Activated T-cell treated with anti-CD3 and anti-CD28 coated beads, Interleukin-2, amount 50 U/mL, for 1 hour (primary cell): ENCODE measurements at regions not wholly inside any gene's neighbourhood (a gene's known extent, or its start where the extent isn't known, plus 50 kb on each side); places are given as distances from the start of the nearest gene placed in this dataset.
"Not testable (repeated sequence)": the region's sequence is repeated elsewhere in the genome, so short reads cannot be mapped to it uniquely, and the experiment has no call there.

Experiments used
- DNase-seq: peaks from one replicate; pipeline ENCODE4 v3.0.0-alpha.2; 2020

DNA sequence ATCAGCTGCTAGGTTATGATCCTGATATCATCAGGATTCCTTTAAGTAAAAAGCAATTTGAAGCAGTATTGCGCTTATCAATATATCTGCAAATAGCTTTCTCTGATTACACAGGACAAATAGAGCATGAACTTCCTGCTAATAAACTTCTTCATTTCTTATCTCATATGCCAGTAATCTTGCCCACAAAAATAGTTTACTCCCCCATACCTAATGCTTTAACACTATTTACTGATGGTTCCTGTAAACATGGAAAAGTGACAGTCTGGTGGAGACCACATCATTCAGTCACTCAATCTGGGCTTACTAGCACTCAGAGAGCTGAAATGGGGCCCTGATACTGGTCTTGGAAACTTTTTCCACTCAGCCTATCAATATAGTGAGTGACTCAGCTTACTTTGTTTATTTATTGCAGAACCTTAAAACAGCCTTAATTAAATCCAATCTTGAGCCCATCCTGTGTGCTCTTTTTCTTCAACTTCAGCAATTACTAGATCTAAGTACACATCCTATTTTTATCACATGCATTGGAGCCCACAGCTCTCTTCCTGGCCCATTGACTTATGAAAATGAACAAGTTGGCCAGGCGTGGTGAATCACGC lies 1464.3 kb downstream of the UQCRFS1 start:
- DNase-seq = no peak

DNA sequence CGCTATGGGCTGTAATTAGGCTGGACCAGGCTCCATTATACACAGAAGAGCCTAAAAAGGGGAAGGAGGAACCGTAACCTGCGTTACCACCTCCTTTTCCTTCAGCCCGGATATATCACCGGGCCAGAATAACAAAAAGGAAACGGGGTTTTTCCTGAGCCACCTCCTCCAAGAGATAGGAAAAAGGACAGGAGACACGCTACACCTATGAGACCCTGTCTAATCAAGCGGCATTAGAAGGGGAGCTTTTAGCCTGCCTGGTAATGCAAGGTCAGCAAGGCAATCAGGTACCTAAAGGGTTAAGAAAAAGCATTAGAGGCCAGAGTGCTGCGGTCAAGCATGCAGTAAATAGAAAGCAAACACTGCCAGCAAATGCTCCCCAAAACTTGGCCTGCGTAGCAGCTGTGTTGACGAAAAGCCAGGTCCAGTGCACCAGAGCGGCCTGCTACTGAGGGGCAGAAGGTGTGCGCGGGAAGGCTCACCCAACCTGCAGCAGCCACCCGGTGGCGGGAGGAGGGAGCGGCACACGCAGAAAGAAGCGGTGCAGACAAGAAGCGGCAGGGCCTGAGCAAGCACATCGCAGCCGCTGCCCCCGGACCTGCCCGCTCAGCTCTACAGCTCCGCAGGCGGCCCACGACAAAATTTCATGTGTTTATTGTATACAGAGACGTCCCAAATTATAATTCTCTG lies 1466.1 kb downstream of the UQCRFS1 start:
- DNase-seq = no peak

DNA sequence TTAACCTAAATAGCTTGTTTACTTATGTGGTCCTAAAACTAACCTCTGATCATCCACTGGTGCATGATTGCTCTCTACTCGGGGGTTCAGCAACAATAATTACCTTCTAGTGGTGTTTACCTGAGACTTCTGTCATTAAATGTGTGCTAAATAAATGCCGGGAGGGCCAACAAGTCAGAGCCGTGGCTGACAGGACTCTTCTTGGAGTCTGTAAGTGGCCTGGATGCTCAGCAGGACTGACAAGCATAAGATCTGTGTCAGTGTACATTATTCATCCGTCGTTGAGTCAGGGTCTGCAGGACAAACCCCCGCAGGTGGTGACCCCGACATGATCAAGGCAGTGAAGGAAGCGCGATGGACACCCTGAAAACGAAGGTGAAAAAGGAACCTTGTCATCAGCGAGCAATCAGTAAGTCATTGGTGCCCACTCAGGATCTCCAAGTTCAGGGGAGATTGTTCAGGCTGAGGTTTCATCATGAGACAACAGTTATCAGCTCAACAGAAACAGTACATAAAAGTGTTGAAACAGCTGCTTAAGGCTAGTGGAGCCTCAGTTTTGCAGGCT lies 1466.9 kb downstream of the UQCRFS1 start:
- no peak for DNase-seq

DNA sequence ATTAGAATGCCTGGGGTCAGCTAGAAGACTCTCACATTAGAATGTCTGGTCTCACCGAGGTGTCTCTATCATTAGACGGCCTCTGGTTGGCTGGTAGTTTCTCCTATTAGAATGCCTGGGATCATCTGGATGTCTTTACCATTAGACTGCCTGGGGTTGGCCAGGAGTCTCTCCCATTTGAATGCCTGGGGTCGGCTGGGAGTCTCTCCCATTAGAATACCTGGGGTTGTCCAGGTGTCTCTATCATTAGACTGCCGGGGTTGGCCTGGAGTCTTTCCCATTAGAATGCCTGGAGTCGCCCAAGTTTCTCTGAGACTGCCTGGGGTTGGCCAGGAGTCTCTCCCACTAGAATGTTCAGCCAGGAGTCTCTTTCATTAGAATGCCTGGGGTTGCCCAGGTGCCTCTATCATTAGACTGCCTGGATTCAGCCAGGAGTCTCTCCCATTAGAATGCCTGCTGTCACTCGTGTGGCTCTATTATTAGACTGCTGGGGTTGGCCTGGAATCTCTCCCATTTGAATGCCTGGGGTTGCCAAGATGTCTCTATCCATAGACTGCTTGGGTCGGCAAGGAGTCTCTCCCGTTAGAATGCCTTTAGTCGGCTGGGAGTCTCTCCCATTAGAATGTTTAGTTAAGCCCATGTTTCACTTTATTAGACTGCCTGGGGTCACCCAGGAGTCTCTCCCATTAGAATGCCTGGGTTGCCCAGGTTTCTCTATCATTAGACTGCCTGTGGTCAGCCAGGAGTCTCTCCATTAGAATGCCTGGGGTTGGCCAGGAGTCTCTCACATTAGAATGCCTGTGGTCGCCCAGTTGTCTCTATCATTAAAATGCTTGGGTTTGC lies 1467.8 kb downstream of the UQCRFS1 start:
- DNase-seq = no peak

DNA sequence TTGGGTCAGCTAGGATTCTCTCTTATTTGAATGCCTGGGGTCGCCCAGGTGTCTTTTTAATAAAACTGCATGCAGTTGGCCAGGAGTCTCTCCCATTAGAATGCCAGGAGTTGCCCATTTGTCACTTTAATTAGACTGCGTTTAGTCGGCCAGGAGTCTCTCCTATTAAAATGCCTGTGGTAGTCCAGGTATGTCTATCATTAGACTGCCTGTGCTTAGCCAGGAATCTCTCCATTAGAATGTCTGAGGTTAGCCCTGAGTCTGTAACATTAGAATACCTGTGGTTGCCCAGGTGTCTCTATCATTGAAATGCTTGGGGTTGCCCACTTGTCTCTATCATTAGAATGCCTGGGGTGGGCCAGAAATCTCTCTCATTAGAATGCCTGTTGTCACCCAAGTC lies 1470.9 kb downstream of the UQCRFS1 start:
- DNase-seq = no peak

DNA sequence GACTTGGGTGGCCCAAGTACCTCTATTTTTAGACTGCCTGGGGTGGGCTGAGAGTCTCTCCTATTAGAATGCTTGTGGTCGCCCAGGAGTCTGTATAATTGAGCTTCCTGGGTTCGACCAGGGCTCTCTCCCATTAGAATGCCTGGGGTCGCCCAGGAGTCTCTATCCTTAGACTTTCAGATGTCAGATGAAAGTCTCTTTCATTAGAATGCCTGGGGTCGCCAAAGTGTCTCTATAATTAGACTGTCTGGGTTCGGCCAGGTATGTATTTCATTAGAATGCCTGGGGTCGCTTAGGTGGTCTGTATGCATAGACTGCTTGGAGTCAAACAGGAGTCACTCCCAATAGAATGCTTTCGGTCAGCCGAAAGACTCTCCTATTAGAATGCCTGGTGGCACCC lies 1471.7 kb downstream of the UQCRFS1 start:
- DNase-seq = no peak

DNA sequence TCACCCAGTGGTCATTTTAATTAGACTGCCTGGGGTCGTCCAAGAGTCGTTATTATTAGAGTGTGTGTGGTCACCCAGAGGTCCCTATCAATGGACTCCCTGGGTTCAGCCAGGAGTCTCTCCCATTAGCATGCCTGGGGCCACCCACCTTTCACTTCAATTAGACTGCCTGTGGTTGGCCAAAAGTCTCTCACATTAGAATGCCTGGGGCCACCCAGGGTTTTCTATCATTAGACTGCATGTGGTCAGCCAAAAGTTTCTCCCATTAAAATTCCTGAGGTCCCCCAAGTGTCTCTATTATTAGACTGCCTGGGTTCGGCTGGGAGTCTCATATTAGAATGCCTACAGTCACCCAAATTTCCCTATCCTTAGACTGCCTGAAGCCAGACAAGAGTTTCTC lies 1472.6 kb downstream of the UQCRFS1 start:
- no peak for DNase-seq

DNA sequence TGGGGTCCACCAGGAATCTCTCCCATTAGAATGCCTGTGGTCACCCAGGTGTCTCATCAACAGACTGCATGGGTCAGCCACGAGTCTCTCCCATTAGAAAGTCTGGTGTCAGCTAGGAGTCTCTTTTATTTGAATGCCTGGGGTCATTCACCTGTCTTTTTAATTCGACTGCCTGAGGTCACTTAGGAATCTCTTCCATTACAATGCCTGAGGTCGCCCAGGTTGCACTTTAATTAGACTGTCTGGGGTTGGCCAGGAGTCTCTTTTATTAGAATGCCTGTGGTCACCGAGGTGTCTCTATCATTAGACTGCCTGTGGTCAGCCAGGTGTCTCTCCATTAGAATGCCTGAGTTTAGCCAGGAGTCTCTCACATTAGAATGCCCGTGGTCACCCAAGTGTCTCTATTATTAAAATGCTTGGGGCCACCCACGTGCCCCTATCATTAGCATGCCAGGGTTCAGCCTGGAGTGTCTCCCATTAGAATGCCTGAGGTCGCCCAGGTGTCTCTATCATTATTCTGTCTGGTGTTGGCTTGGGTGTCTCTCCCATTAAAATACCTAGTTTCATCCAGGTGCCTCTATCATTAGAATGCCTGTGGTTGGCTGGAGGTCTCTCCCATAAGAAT lies 1474.3 kb downstream of the UQCRFS1 start:
- no peak for DNase-seq

DNA sequence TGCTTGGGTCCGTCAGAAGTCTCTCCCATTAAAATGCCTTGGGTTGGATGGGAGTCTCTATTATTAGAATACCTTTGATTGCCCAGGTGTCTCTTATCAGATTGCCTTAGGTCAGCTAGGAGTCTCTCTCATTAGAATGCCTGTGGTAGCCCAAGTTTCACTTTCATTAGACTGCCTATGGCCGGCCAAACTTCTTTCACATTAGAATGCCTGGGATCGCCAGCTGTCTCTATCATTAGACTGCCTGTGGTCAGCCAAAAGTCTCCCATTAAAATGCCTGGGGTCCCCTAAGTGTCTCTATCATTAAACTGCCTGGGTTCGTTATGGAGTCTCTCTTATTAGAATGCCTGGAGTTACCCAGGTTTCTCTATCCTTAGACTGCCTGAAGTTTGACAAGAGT lies 1476.7 kb downstream of the UQCRFS1 start:
- no peak for DNase-seq

DNA sequence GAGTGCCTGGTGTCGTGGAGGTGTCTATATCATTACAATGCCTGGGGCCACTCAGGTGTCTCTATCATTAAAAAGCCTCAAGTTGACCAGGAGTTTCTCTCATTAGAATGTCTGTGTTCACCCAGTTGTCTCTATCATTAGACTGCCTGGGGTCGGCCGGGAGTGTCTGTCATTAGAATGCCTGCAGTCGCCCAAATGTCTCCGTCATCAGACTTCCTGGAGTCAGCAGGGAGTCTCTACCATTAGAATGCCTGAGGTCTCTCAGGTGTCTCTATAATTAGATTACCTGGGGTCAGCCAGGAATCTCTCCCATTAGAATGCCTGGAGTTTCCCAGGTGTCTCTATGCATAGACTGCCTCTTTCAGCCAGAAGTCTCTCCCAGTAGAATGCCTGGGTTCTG lies 1477.6 kb downstream of the UQCRFS1 start:
- DNase-seq = no peak

DNA sequence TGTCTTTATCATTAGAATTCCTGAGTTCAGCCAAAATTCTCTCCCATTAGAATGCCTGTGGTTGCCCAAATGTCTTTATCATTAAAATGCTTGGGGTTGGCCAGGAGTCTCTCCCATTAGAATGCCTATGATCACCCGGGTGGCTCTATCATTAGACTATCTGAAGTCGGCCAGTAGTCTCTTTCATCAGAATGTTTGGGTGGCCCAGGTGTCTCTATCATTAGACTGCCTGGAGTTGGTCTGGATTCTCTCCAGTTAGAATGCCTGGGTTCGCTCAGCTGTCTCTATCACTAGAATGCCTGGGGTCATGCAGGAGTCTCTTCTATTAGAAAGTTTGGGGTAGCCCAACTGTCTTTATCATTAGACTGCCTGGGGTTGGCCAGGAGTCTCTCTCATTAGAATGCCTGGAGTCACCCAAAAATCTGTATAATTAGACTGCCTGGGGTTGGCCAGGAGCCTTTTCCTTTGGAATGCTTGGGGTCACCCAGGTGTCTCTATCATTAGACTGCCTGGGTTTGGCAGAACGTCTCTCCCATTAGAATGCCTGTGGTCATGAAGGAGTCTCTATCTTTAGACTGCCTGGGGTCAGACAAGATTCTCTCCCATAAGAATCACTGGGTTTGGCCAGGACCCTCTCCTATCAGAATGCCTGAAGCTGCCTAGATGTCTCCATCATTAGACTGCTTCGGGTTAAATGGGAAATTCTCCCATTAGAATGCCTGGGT lies 1478.3 kb downstream of the UQCRFS1 start:
- DNase-seq = no peak

DNA sequence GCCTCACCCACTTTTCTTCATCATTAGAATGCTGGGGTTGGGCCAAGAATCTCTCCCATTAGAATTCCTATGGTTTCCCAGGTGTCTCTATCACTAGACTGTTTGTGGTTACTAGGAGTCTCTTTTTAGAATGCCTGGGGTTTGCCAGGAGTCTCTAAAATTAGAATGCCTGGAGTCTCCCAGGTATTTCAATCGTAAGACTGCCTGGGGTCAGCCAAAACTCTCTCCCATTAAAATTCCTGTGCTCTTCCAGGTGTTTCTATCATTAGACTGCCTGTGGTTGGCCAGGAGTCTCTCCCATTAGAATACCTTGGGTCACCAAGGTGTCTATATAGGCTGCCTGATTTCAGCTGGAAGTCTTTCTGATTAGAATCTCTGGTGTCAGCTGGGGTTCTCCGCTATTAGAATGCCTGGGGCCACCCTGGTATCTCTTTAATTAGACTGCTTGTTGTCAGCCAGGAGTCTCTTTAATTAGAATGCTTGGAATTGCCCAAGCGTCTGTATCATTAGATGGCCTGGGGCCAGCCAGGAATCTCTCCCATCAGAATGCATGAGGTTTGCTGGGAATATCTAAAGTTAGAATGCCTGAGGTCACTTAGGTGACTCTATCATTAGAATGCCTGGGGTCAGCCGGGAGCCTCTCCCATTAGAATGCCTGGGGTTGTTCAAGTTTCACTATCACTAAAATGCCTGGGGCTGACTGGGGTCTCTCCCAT lies 1479.2 kb downstream of the UQCRFS1 start:
- no peak for DNase-seq

DNA sequence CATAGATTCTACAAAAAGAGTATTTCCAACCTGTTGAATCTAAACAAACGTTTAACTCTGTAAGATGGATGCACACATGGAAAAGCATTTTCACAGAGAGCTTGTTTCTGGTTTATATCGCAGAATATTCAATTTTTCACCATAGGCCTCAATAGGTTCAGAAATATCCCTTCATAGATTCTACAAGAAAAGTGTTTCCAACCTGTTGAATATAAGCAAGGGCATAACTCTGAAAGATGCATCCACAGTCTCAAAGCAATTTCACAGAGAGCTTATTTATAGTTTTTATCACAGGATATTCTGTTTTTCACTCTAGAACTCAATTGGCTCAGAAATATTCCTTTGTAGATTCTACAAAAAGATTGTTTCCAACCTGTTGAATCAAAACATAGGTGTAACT lies 1483.6 kb downstream of the UQCRFS1 start:
- DNase-seq = no peak

DNA sequence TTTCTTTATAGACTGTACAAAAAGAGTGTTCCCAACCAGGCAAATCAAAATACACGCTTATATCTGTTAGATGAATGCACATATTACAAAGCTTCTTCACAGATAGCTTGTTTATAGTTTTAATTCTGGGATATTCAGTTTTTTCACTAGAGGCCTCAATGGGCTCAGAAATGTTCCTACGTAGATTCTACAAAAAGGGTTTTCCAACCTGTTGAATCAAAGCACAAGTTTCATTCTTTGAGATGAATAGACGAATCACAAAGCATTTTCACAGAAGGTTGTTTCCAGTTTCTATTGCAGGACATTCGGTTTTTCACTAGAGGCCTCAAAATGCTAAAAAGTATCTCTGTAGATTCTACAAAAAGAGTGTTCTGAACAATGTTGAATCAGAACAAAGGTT lies 1490.3 kb downstream of the UQCRFS1 start:
- DNase-seq = no peak

DNA sequence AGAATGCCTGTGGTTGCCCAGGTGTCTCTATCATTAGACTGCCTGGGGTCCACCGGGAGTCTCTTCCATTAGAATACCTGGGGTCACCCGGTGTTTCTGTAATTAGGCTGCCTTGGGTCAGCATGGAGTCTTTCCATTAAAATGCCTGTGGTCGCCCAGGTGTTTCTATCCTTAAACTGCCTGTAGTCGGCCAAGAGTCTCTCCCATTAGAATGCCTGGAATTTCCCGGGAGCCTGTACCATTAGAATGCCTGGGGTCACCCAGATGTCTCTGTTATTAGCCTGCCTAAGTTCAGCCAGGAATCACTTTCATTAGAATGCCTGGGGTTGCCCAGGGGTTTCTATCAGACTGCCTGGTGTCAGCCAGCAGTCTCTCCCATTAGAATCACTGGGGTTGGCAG lies 1492.8 kb downstream of the UQCRFS1 start:
- no peak for DNase-seq

DNA sequence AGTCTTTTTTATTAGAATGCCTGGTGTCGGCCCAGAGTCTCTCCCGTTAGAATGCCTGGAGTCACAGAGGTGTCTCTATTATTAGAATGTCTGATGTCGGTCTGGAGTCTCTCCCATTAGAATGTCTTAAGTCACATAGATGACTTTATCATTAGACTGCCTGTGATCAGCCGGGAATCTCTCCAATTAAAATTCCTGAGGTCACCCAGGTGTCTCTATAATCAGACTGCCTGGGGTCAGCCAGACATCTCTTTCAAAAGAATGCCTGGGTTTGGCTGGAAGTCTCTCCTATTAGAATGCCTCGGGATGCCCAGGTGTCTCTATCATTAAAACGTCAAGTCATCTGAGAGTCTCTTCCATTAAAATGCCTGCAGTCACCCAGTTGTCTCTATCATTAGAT lies 1493.9 kb downstream of the UQCRFS1 start:
- DNase-seq = no peak

DNA sequence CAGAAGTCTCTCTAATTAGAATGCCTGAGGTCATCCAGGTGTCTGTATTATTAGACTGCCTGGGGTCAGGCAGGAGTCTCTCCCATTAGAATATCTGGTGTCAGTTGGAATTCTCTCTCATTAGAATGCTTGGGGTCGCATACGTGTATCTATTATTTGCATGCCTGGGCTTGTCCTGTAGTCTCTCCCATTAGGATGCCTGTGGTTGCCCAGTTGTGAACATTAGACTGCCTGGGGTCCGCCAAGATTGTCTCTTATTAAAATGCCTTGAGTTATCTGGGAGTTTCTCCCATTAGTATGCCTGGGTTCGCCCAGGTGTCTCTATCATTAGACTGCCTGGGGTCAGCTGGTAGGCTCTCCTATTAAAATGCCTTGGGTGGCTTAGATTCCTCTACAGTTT lies 1494.7 kb downstream of the UQCRFS1 start:
- DNase-seq = no peak

DNA sequence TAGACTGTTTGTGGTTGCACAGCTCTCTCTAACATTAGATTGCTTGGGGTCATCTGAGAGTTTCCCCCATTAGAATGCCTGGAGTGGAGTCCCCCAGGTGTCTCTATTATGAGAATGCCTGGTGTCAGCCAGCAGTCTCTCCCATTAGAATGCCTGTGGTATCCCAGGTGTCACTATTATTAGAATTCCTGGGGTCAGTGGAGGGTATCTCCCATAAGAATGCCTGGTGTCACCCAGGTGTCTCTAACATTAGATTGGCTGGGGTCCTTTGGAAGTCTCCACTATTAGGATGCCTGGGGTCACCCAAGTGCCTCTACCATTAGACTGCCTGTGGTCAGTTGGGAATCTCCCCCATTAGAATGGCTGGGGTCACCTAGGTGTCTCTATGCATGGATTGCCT lies 1495.1 kb downstream of the UQCRFS1 start:
- no peak for DNase-seq

DNA sequence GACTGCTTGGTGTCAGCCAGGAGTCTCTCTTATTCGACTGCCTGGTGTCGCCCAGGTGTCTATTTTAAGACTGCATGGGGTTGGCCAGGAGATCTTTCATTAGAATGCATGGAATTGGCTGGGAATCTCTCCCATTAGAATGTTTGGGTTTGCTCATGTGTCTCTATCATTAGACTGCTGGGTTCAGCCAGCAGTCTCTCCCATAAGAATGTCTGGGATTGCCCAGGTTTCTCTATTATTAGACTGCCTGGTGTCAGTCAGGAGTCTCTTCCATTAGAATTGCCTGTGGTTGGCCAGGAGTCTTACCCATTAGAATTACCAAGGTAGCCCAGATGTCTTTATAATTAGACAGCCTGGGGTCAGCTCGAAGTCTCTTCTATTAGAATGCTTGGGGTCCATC lies 1496.0 kb downstream of the UQCRFS1 start:
- DNase-seq = no peak

DNA sequence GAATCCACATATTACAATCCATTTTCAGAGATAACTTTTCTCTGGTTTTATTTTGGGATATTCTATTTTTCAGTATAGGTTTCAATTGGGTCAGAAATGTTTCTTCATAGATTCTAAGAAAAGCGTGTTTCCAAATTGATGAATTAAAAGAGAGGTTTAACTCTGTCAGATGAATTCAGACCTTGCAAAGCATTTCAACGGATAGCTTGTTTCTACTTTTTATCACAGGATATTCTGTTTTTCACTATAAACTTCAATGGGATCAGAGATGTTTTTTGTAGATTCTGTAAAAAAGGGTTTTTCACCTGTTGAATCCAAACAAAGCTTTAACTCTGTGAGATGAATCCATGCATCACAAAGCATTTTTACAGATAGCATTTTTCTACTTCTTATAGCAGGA lies 1498.1 kb downstream of the UQCRFS1 start:
- no peak for DNase-seq

DNA sequence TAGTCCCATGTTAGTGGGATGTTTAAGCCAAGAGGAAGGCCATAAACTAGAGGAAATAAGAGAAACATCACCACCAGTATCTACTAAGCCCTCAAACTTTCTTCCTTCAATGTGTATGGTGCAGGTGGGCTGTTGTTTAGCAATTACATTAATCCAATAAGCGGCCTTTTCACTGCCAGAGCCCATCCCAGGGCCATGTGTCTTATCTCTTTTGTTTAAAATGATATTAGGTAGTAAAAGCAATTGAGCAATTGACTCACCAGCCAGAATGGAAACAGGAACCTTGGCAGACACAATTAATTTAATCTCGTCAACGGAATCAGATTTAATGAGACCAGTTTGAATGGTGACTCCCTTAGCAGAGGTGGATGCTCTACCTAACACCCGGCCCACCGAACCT lies 1503.5 kb downstream of the UQCRFS1 start:
- DNase-seq = no peak

DNA sequence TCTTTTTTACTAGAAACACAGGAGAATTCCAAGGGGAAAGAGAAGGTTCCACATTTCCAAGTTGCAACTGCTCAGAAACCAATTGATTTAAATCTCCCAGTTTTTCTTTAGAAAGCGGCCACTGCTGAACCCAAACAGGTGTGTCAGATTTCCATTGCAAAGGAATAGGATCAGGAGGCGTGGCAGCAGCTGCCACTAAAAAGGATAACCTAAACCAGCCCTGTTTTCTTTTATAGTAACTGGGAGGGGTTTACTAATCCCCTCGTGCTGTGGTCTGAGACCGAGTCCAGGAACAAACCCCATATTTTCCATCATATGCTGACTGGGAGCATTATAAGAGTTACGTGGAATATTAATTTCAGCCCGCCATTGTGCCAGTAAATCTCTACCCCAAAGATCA lies 1504.0 kb downstream of the UQCRFS1 start:
- DNase-seq = not testable (repeated sequence)
